ENCODE measurements at regions not wholly inside any gene's neighbourhood (a gene's known extent, or its start where the extent isn't known, plus 50 kb on each side); places are given as distances from the start of the nearest gene placed in this dataset.

GRCh38 chr2:6425032-6425431 lies 440.7 kb downstream of the CMPK2 start:
- DNase-seq: no peak

- DNase-seq: no peak
Measured at GRCh38 chr2:6429210-6429986, 436.3 kb downstream of the CMPK2 start.

- no peak for DNase-seq
Measured at GRCh38 chr2:6434438-6434837, 431.3 kb downstream of the CMPK2 start.

GRCh38 chr2:6441800-6442199 lies 423.9 kb downstream of the CMPK2 start:
- DNase-seq: no peak

- DNase-seq: no peak
Measured at GRCh38 chr2:6442252-6442985, 423.3 kb downstream of the CMPK2 start.

- DNase-seq: no peak
Measured at GRCh38 chr2:6443061-6443823, 422.5 kb downstream of the CMPK2 start.

GRCh38 chr2:6444514-6444913 lies 421.2 kb downstream of the CMPK2 start:
- DNase-seq: no peak

- DNase-seq: no peak
Measured at GRCh38 chr2:6445156-6445555, 420.6 kb downstream of the CMPK2 start.

GRCh38 chr2:6446938-6447608 lies 418.6 kb downstream of the CMPK2 start:
- no peak for DNase-seq

GRCh38 chr2:6448893-6449292 lies 416.8 kb downstream of the CMPK2 start:
- no peak for DNase-seq

GRCh38 chr2:6449343-6449742 lies 416.4 kb downstream of the CMPK2 start:
- DNase-seq: no peak

- no peak for DNase-seq
Measured at GRCh38 chr2:6452702-6453481, 412.8 kb downstream of the CMPK2 start.

- DNase-seq: no peak
Measured at GRCh38 chr2:6454286-6454990, 411.3 kb downstream of the CMPK2 start.

- DNase-seq: no peak
Measured at GRCh38 chr2:6459138-6459537, 406.6 kb downstream of the CMPK2 start.

- no peak for DNase-seq
Measured at GRCh38 chr2:6470518-6470917, 395.2 kb downstream of the CMPK2 start.

- no peak for DNase-seq
Measured at GRCh38 chr2:6471419-6471818, 394.3 kb downstream of the CMPK2 start.

GRCh38 chr2:6474161-6475140 lies 391.3 kb downstream of the CMPK2 start:
- no peak for DNase-seq

GRCh38 chr2:6475155-6475940 lies 390.4 kb downstream of the CMPK2 start:
- DNase-seq: no peak

GRCh38 chr2:6480514-6480913 lies 385.2 kb downstream of the CMPK2 start:
- no peak for DNase-seq

GRCh38 chr2:6482256-6482655 lies 383.5 kb downstream of the CMPK2 start:
- no peak for DNase-seq

Measured in NCI-H526 treated with DMSO at 0.1 percent for 48 hours (cell line).